GM23338 (cell line): ENCODE measurements at regions not wholly inside any gene's neighbourhood (a gene's known extent, or its start where the extent isn't known, plus 50 kb on each side); places are given as distances from the start of the nearest gene placed in this dataset.

Source experiments
- ATAC-seq: fragments of 200-7000 bp; cut with Tn5 transposase; 3 replicates; pipeline ENCODE4 v1.9.1; 2020
- DNase-seq: peaks from one replicate; pipeline ENCODE4 v3.0.0-alpha.2; 2015; ENCODE audit warnings: low spot score
- H2AFZ ChIP-seq: fragments of 200-600 bp; sonication (generic); 2 replicates; pipeline ENCODE4 v1.8.0; 2016; ENCODE audit warnings: antibody characterized with exemption, mild to moderate bottlenecking, moderate library complexity
- H3F3A ChIP-seq: fragments of 200-600 bp; sonication (generic); replicated peaks from 2 replicates; pipeline ENCODE4 v1.8.0; 2017; ENCODE audit warnings: antibody characterized with exemption, mixed run types, low read depth
- H3K27ac ChIP-seq: fragments of 200-600 bp; sonication (generic); 2 replicates; pipeline ENCODE4 v1.6.1; 2016; ENCODE audit warnings: low read depth
- H3K27me3 ChIP-seq: fragments of 200-600 bp; sonication (generic); 2 replicates; pipeline ENCODE4 v1.8.0; 2016; ENCODE audit warnings: mild to moderate bottlenecking, mixed run types, moderate library complexity; ENCODE audit not compliant: insufficient read depth
- H3K36me3 ChIP-seq: fragments of 200-600 bp; sonication (generic); 2 replicates; pipeline ENCODE4 v1.8.0; 2016; ENCODE audit warnings: mild to moderate bottlenecking; ENCODE audit not compliant: insufficient read depth
- H3K4me1 ChIP-seq: fragments of 200-600 bp; sonication (generic); 2 replicates; pipeline ENCODE4 v1.8.0; 2016; ENCODE audit warnings: mild to moderate bottlenecking, moderate library complexity; ENCODE audit not compliant: insufficient read depth
- H3K4me2 ChIP-seq: fragments of 200-600 bp; sonication (generic); 2 replicates; pipeline ENCODE4 v1.7.1; 2017; ENCODE audit warnings: mixed run types
- H3K4me3 ChIP-seq: fragments of 200-600 bp; sonication (generic); 2 replicates; pipeline ENCODE4 v1.6.1; 2016; ENCODE audit warnings: mixed run types
- H3K79me2 ChIP-seq: fragments of 200-600 bp; sonication (generic); replicated peaks from 2 replicates; pipeline ENCODE4 v1.8.0; 2017; ENCODE audit warnings: mild to moderate bottlenecking; ENCODE audit not compliant: insufficient read depth
- H3K9me2 ChIP-seq: fragments of 200-600 bp; sonication (generic); 2 replicates; pipeline ENCODE4 v1.8.0; 2017; ENCODE audit not compliant: insufficient read depth
- H4K20me1 ChIP-seq: fragments of 200-600 bp; sonication (generic); replicated peaks from 2 replicates; pipeline ENCODE4 v1.8.0; 2017; ENCODE audit warnings: mild to moderate bottlenecking; ENCODE audit not compliant: insufficient read depth
- H3K27ac Mint-ChIP-seq: 2 replicates; pipeline ENCODE4 v1.8.0; 2020; ENCODE audit warnings: inconsistent platforms, mild to moderate bottlenecking, moderate library complexity, mixed read lengths
- H3K27me3 Mint-ChIP-seq: 3 replicates; pipeline ENCODE4 v1.8.0; 2022; ENCODE audit warnings: low read depth, mild to moderate bottlenecking, moderate library complexity, mixed read lengths, inconsistent platforms; ENCODE audit not compliant: insufficient read depth, poor library complexity
- H3K36me3 Mint-ChIP-seq: 3 replicates; pipeline ENCODE4 v1.8.0; 2021; ENCODE audit warnings: low read depth, mild to moderate bottlenecking, inconsistent platforms, moderate library complexity, mixed read lengths
- H3K4me1 Mint-ChIP-seq: 3 replicates; pipeline ENCODE4 v1.8.0; 2020; ENCODE audit warnings: mild to moderate bottlenecking, inconsistent platforms, mixed read lengths
- H3K4me3 Mint-ChIP-seq: 3 replicates; pipeline ENCODE4 v1.8.0; 2021; ENCODE audit warnings: moderate library complexity, mild to moderate bottlenecking, inconsistent platforms, mixed read lengths
- H3K9me3 Mint-ChIP-seq: 3 replicates; pipeline ENCODE4 v1.8.0; 2020; ENCODE audit warnings: moderate library complexity, mild to moderate bottlenecking, inconsistent platforms, mixed read lengths
- CREB1 ChIP-seq: fragments of 250-450 bp; sonication (Bioruptor Pico); IDR thresholded peaks from 2 replicates; pipeline ENCODE4 v1.5.0; 2020; ENCODE audit warnings: low read depth, mild to moderate bottlenecking, moderate library complexity
- EZH2phosphoT487 ChIP-seq: fragments of 200-600 bp; sonication (generic); IDR thresholded peaks from one replicate; pipeline ENCODE4 v1.8.1; 2018; ENCODE audit warnings: antibody characterized with exemption; ENCODE audit not compliant: unreplicated experiment
- JUNB ChIP-seq: IDR thresholded peaks from one replicate; pipeline ENCODE4 v1.6.1; 2016; ENCODE audit warnings: antibody characterized with exemption; ENCODE audit not compliant: unreplicated experiment
- POLR2AphosphoS5 ChIP-seq: IDR thresholded peaks from 2 replicates; pipeline ENCODE4 v1.6.1; 2016; ENCODE audit warnings: antibody characterized with exemption, low read depth
- ZNF114 ChIP-seq: fragments of 250-450 bp; sonication (Bioruptor Pico); IDR thresholded peaks from 2 replicates; pipeline ENCODE4 v1.5.0; 2020; ENCODE audit warnings: mild to moderate bottlenecking, moderate library complexity
- ZNF331 ChIP-seq: fragments of 250-450 bp; sonication (Bioruptor Pico); IDR thresholded peaks from 2 replicates; pipeline ENCODE4 v1.5.0; 2020; ENCODE audit warnings: low read depth, mild to moderate bottlenecking, moderate library complexity
- TF ChIP-seq, protein P1 (sequence below): IDR thresholded peaks from 2 replicates; pipeline ENCODE4 v1.6.1; 2016; ENCODE audit warnings: antibody characterized with exemption
- TF ChIP-seq, protein P2 (sequence below): fragments of 250-450 bp; sonication (Bioruptor Pico); IDR thresholded peaks from 2 replicates; pipeline ENCODE4 v1.5.0; 2020; ENCODE audit warnings: mild to moderate bottlenecking, moderate library complexity
- TF ChIP-seq, protein P3 (sequence below), 2 experiments: fragments of 200-600 bp in 1 of 2; sonication (generic) in 1 of 2; conservative IDR thresholded peaks; 2 replicates each; pipeline versions ENCODE4 v1.5.1 to v1.6.1; 2016 to 2017; ENCODE audit warnings: antibody characterized with exemption in 2 of 2, low read depth in 2 of 2, mild to moderate bottlenecking in 2 of 2, moderate library complexity in 1 of 2

DNA sequence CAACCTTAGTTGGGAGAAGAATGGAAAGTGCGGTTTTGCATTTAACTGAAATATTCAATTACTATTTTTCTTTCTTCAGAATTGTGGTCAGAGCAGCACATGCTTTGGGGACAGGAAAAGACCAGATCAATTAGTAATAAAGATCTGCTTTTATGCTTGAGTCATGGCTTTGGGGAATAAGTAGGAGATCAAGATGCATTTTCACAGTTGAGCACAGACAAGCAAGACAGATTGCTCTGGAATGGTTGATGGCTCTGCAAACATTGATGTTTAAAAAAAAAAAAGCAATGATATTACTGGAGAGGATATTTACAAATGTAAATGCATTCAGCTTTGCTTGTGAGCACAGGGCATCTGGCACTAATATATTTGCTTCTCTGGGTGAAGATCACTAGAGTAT is 224.4 kb upstream of the SASH1 start:
- H3K4me3 Mint-ChIP-seq, result no peak overlapping the region
- Histone ChIP-seq H3K27ac (no peak overlapping the region), H3K4me3 (no peak overlapping the region), H3K9me2 (no peaks in the 10 kb centered on the region), H3K4me1 (peaks cover 4% of the 10 kb centered on the region; the same call in 1 of the 2 replicates), H4K20me1 (no peaks in the 10 kb centered on the region), H2AFZ (no peak overlapping the region), H3K4me2 (no peak overlapping the region), H3K27me3 (no peaks in the 10 kb centered on the region), H3F3A (no peaks in the 10 kb centered on the region), H3K79me2 (no peaks in the 10 kb centered on the region), H3K36me3 (no peaks in the 10 kb centered on the region)
- no peaks in the 10 kb centered on the region; the same call in 2 of the 3 replicates for H3K4me1 Mint-ChIP-seq
- ATAC-seq (no peak), DNase-seq (no peak)
- no peaks in the 10 kb centered on the region for H3K36me3 Mint-ChIP-seq
- H3K27ac Mint-ChIP-seq, result no peak overlapping the region
- H3K27me3 Mint-ChIP-seq, result no peaks in the 10 kb centered on the region
- TF ChIP-seq ZNF331, result no peak
- no peak for TF ChIP-seq CREB1 (CRISPR knock-in tag)
- TF ChIP-seq POLR2AphosphoS5, result no peak
- TF ChIP-seq, protein P1, sequence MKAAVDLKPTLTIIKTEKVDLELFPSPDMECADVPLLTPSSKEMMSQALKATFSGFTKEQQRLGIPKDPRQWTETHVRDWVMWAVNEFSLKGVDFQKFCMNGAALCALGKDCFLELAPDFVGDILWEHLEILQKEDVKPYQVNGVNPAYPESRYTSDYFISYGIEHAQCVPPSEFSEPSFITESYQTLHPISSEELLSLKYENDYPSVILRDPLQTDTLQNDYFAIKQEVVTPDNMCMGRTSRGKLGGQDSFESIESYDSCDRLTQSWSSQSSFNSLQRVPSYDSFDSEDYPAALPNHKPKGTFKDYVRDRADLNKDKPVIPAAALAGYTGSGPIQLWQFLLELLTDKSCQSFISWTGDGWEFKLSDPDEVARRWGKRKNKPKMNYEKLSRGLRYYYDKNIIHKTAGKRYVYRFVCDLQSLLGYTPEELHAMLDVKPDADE, result no peak
- TF ChIP-seq, protein P2, sequence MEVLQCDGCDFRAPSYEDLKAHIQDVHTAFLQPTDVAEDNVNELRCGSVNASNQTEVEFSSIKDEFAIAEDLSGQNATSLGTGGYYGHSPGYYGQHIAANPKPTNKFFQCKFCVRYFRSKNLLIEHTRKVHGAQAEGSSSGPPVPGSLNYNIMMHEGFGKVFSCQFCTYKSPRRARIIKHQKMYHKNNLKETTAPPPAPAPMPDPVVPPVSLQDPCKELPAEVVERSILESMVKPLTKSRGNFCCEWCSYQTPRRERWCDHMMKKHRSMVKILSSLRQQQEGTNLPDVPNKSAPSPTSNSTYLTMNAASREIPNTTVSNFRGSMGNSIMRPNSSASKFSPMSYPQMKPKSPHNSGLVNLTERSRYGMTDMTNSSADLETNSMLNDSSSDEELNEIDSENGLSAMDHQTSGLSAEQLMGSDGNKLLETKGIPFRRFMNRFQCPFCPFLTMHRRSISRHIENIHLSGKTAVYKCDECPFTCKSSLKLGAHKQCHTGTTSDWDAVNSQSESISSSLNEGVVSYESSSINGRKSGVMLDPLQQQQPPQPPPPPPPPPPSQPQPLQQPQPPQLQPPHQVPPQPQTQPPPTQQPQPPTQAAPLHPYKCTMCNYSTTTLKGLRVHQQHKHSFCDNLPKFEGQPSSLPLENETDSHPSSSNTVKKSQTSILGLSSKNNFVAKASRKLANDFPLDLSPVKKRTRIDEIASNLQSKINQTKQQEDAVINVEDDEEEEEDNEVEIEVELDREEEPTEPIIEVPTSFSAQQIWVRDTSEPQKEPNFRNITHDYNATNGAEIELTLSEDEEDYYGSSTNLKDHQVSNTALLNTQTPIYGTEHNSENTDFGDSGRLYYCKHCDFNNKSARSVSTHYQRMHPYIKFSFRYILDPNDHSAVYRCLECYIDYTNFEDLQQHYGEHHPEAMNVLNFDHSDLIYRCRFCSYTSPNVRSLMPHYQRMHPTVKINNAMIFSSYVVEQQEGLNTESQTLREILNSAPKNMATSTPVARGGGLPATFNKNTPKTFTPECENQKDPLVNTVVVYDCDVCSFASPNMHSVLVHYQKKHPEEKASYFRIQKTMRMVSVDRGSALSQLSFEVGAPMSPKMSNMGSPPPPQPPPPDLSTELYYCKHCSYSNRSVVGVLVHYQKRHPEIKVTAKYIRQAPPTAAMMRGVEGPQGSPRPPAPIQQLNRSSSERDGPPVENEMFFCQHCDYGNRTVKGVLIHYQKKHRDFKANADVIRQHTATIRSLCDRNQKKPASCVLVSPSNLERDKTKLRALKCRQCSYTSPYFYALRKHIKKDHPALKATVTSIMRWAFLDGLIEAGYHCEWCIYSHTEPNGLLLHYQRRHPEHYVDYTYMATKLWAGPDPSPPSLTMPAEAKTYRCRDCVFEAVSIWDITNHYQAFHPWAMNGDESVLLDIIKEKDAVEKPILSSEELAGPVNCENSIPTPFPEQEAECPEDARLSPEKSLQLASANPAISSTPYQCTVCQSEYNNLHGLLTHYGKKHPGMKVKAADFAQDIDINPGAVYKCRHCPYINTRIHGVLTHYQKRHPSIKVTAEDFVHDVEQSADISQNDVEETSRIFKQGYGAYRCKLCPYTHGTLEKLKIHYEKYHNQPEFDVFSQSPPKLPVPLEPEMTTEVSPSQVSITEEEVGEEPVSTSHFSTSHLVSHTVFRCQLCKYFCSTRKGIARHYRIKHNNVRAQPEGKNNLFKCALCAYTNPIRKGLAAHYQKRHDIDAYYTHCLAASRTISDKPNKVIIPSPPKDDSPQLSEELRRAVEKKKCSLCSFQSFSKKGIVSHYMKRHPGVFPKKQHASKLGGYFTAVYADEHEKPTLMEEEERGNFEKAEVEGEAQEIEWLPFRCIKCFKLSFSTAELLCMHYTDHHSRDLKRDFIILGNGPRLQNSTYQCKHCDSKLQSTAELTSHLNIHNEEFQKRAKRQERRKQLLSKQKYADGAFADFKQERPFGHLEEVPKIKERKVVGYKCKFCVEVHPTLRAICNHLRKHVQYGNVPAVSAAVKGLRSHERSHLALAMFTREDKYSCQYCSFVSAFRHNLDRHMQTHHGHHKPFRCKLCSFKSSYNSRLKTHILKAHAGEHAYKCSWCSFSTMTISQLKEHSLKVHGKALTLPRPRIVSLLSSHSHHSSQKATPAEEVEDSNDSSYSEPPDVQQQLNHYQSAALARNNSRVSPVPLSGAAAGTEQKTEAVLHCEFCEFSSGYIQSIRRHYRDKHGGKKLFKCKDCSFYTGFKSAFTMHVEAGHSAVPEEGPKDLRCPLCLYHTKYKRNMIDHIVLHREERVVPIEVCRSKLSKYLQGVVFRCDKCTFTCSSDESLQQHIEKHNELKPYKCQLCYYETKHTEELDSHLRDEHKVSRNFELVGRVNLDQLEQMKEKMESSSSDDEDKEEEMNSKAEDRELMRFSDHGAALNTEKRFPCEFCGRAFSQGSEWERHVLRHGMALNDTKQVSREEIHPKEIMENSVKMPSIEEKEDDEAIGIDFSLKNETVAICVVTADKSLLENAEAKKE, result no peak
- TF ChIP-seq JUNB, result no peak
- TF ChIP-seq, protein P3, sequence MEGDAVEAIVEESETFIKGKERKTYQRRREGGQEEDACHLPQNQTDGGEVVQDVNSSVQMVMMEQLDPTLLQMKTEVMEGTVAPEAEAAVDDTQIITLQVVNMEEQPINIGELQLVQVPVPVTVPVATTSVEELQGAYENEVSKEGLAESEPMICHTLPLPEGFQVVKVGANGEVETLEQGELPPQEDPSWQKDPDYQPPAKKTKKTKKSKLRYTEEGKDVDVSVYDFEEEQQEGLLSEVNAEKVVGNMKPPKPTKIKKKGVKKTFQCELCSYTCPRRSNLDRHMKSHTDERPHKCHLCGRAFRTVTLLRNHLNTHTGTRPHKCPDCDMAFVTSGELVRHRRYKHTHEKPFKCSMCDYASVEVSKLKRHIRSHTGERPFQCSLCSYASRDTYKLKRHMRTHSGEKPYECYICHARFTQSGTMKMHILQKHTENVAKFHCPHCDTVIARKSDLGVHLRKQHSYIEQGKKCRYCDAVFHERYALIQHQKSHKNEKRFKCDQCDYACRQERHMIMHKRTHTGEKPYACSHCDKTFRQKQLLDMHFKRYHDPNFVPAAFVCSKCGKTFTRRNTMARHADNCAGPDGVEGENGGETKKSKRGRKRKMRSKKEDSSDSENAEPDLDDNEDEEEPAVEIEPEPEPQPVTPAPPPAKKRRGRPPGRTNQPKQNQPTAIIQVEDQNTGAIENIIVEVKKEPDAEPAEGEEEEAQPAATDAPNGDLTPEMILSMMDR (conservative IDR thresholded peaks at IDR 0.05; ENCODE audit: low read depth in 2 of 2), result no peak
- no peak for TF ChIP-seq ZNF114
- TF ChIP-seq EZH2phosphoT487, result no peak
- no peaks in the 10 kb centered on the region for H3K9me3 Mint-ChIP-seq
